ENCODE measurements at regions not wholly inside any gene's neighbourhood (a gene's known extent, or its start where the extent isn't known, plus 50 kb on each side); places are given as distances from the start of the nearest gene placed in this dataset.
"Not testable (repeated sequence)": the region's sequence is repeated elsewhere in the genome, so short reads cannot be mapped to it uniquely, and the experiment has no call there.

GRCh38 chr14:89660625-89661233 is 243.7 kb upstream of the FOXN3 start:
- not testable (repeated sequence) for H3K4me1 ChIP-seq (ENCODE audit: control insufficient read depth, insufficient read depth, low read length); H3K27me3 ChIP-seq (ENCODE audit: control insufficient read depth, insufficient read depth, low read length); H3K27ac ChIP-seq (ENCODE audit: low read length); H3K9me3 ChIP-seq (ENCODE audit: control insufficient read depth, insufficient read depth, low read length); DNase-seq (ENCODE audit: low read depth, low spot score); H3K4me3 ChIP-seq (ENCODE audit: low read length); H3K36me3 ChIP-seq (ENCODE audit: control insufficient read depth, insufficient read depth, low read length)
- WGBS (ENCODE audit: insufficient coverage, insufficient read length), result no CpG with 5 or more reads among the region's 6 CpGs

- no CpG with 5 or more reads among the region's 5 CpGs for WGBS (ENCODE audit: insufficient coverage, insufficient read length)
- H3K9me3 ChIP-seq (ENCODE audit: control insufficient read depth, insufficient read depth, low read length), result no peaks in the 10 kb centered on the region
- no peak overlapping the region for H3K27ac ChIP-seq (ENCODE audit: low read length)
- DNase-seq (ENCODE audit: low read depth, low spot score), result no peak
- no peaks in the 10 kb centered on the region for H3K4me1 ChIP-seq (ENCODE audit: control insufficient read depth, insufficient read depth, low read length)
- no peak overlapping the region for H3K4me3 ChIP-seq (ENCODE audit: low read length)
- no peaks in the 10 kb centered on the region for H3K27me3 ChIP-seq (ENCODE audit: control insufficient read depth, insufficient read depth, low read length)
- no peaks in the 10 kb centered on the region for H3K36me3 ChIP-seq (ENCODE audit: control insufficient read depth, insufficient read depth, low read length)
These were observed 243.1 kb upstream of the FOXN3 start for GRCh38 chr14:89660166-89660565.

- H3K4me1 ChIP-seq (ENCODE audit: control insufficient read depth, insufficient read depth, low read length), result no peaks in the 10 kb centered on the region
- no peak for DNase-seq (ENCODE audit: low read depth, low spot score)
- no peaks in the 10 kb centered on the region for H3K36me3 ChIP-seq (ENCODE audit: control insufficient read depth, insufficient read depth, low read length)
- no peak overlapping the region for H3K27ac ChIP-seq (ENCODE audit: low read length)
- H3K4me3 ChIP-seq (ENCODE audit: low read length), result no peak overlapping the region
- no peaks in the 10 kb centered on the region for H3K9me3 ChIP-seq (ENCODE audit: control insufficient read depth, insufficient read depth, low read length)
- WGBS (ENCODE audit: insufficient coverage, insufficient read length), result no CpG with 5 or more reads among the region's 7 CpGs
- H3K27me3 ChIP-seq (ENCODE audit: control insufficient read depth, insufficient read depth, low read length), result no peaks in the 10 kb centered on the region
These were observed 242.1 kb upstream of the FOXN3 start for GRCh38 chr14:89658977-89659670.

- Histone ChIP-seq H3K4me3 (ENCODE audit: low read length) (no peak overlapping the region), H3K27ac (ENCODE audit: low read length) (no peak overlapping the region), H3K27me3 (ENCODE audit: control insufficient read depth, insufficient read depth, low read length) (no peaks in the 10 kb centered on the region), H3K36me3 (ENCODE audit: control insufficient read depth, insufficient read depth, low read length) (no peaks in the 10 kb centered on the region), H3K4me1 (ENCODE audit: control insufficient read depth, insufficient read depth, low read length) (no peaks in the 10 kb centered on the region), H3K9me3 (ENCODE audit: control insufficient read depth, insufficient read depth, low read length) (no peaks in the 10 kb centered on the region)
- no CpG with 5 or more reads among the region's 1 CpG for WGBS (ENCODE audit: insufficient coverage, insufficient read length)
- DNase-seq (ENCODE audit: low read depth, low spot score), result no peak
These were observed 240.0 kb upstream of the FOXN3 start for GRCh38 chr14:89657014-89657413.

- no peak for DNase-seq (ENCODE audit: low read depth, low spot score)
These were observed 238.0 kb upstream of the FOXN3 start for GRCh38 chr14:89654998-89655397.

GRCh38 chr14:89652352-89652751 is 235.3 kb upstream of the FOXN3 start:
- no peaks in the 10 kb centered on the region for H3K9me3 ChIP-seq (ENCODE audit: control insufficient read depth, insufficient read depth, low read length)
- H3K36me3 ChIP-seq (ENCODE audit: control insufficient read depth, insufficient read depth, low read length), result no peaks in the 10 kb centered on the region
- no peaks in the 10 kb centered on the region for H3K27me3 ChIP-seq (ENCODE audit: control insufficient read depth, insufficient read depth, low read length)
- no peaks in the 10 kb centered on the region for H3K4me1 ChIP-seq (ENCODE audit: control insufficient read depth, insufficient read depth, low read length)
- no CpG with 5 or more reads among the region's 4 CpGs for WGBS (ENCODE audit: insufficient coverage, insufficient read length)
- DNase-seq (ENCODE audit: low read depth, low spot score), result no peak
- no peak overlapping the region for H3K4me3 ChIP-seq (ENCODE audit: low read length)
- H3K27ac ChIP-seq (ENCODE audit: low read length), result no peak overlapping the region

More at GRCh38 chr14:89654998-89655397, 238.0 kb upstream of the FOXN3 start:
- Histone ChIP-seq H3K36me3 (ENCODE audit: control insufficient read depth, insufficient read depth, low read length) (no peaks in the 10 kb centered on the region), H3K27ac (ENCODE audit: low read length) (no peak overlapping the region), H3K4me3 (ENCODE audit: low read length) (no peak overlapping the region), H3K27me3 (ENCODE audit: control insufficient read depth, insufficient read depth, low read length) (no peaks in the 10 kb centered on the region), H3K9me3 (ENCODE audit: control insufficient read depth, insufficient read depth, low read length) (no peaks in the 10 kb centered on the region), H3K4me1 (ENCODE audit: control insufficient read depth, insufficient read depth, low read length) (no peaks in the 10 kb centered on the region)
- WGBS (ENCODE audit: insufficient coverage, insufficient read length), result no CpG with 5 or more reads among the region's 1 CpG

- no peaks in the 10 kb centered on the region for H3K27me3 ChIP-seq (ENCODE audit: control insufficient read depth, insufficient read depth, low read length)
These were observed 234.8 kb upstream of the FOXN3 start for GRCh38 chr14:89651805-89652204.

GRCh38 chr14:89650077-89650978 is 233.3 kb upstream of the FOXN3 start:
- Histone ChIP-seq H3K4me3 (ENCODE audit: low read length) (no peak overlapping the region), H3K27ac (ENCODE audit: low read length) (no peak overlapping the region), H3K36me3 (ENCODE audit: control insufficient read depth, insufficient read depth, low read length) (no peaks in the 10 kb centered on the region), H3K9me3 (ENCODE audit: control insufficient read depth, insufficient read depth, low read length) (no peaks in the 10 kb centered on the region), H3K4me1 (ENCODE audit: control insufficient read depth, insufficient read depth, low read length) (no peaks in the 10 kb centered on the region), H3K27me3 (ENCODE audit: control insufficient read depth, insufficient read depth, low read length) (no peaks in the 10 kb centered on the region)
- DNase-seq (ENCODE audit: low read depth, low spot score), result no peak
- WGBS (ENCODE audit: insufficient coverage, insufficient read length), result no CpG with 5 or more reads among the region's 4 CpGs

More at GRCh38 chr14:89651805-89652204, 234.8 kb upstream of the FOXN3 start:
- no peak overlapping the region for H3K27ac ChIP-seq (ENCODE audit: low read length)
- no CpG with 5 or more reads among the region's 2 CpGs for WGBS (ENCODE audit: insufficient coverage, insufficient read length)
- H3K36me3 ChIP-seq (ENCODE audit: control insufficient read depth, insufficient read depth, low read length), result no peaks in the 10 kb centered on the region
- no peaks in the 10 kb centered on the region for H3K4me1 ChIP-seq (ENCODE audit: control insufficient read depth, insufficient read depth, low read length)
- no peak for DNase-seq (ENCODE audit: low read depth, low spot score)
- no peak overlapping the region for H3K4me3 ChIP-seq (ENCODE audit: low read length)
- H3K9me3 ChIP-seq (ENCODE audit: control insufficient read depth, insufficient read depth, low read length), result no peaks in the 10 kb centered on the region

- WGBS (ENCODE audit: insufficient coverage, insufficient read length), result no CpG with 5 or more reads among the region's 7 CpGs
- no peaks in the 10 kb centered on the region for H3K36me3 ChIP-seq (ENCODE audit: control insufficient read depth, insufficient read depth, low read length)
- H3K27me3 ChIP-seq (ENCODE audit: control insufficient read depth, insufficient read depth, low read length), result no peaks in the 10 kb centered on the region
- no peak overlapping the region for H3K4me3 ChIP-seq (ENCODE audit: low read length)
- no peak for DNase-seq (ENCODE audit: low read depth, low spot score)
- H3K27ac ChIP-seq (ENCODE audit: low read length), result no peak overlapping the region
- H3K9me3 ChIP-seq (ENCODE audit: control insufficient read depth, insufficient read depth, low read length), result no peaks in the 10 kb centered on the region
- H3K4me1 ChIP-seq (ENCODE audit: control insufficient read depth, insufficient read depth, low read length), result no peaks in the 10 kb centered on the region
These were observed 232.5 kb upstream of the FOXN3 start for GRCh38 chr14:89649451-89650075.

- no peaks in the 10 kb centered on the region for H3K36me3 ChIP-seq (ENCODE audit: control insufficient read depth, insufficient read depth, low read length)
- H3K27ac ChIP-seq (ENCODE audit: low read length), result no peak overlapping the region
- no CpG with 5 or more reads among the region's 5 CpGs for WGBS (ENCODE audit: insufficient coverage, insufficient read length)
- no peak for DNase-seq (ENCODE audit: low read depth, low spot score)
- no peaks in the 10 kb centered on the region for H3K4me1 ChIP-seq (ENCODE audit: control insufficient read depth, insufficient read depth, low read length)
- H3K4me3 ChIP-seq (ENCODE audit: low read length), result no peak overlapping the region
- H3K9me3 ChIP-seq (ENCODE audit: control insufficient read depth, insufficient read depth, low read length), result no peaks in the 10 kb centered on the region
- no peaks in the 10 kb centered on the region for H3K27me3 ChIP-seq (ENCODE audit: control insufficient read depth, insufficient read depth, low read length)
These were observed 231.9 kb upstream of the FOXN3 start for GRCh38 chr14:89648924-89649323.

Data from iPS DF 6.9 (cell line).